ENCODE measurements at regions not wholly inside any gene's neighbourhood (a gene's known extent, or its start where the extent isn't known, plus 50 kb on each side); places are given as distances from the start of the nearest gene placed in this dataset.

GRCh38 chr7:32428546-32428945 lies 61.6 kb downstream of the LSM5 start:
- TF ChIP-seq CTCF (IDR thresholded peaks at IDR 0.05; ENCODE audit: low read depth, low read length, missing control alignments): no peak
- no peak overlapping the region for H3K4me3 ChIP-seq (ENCODE audit: low read depth, low read length)
- no peak for DNase-seq (ENCODE audit: low read depth)

GRCh38 chr7:32427769-32428291 lies 62.4 kb downstream of the LSM5 start:
- DNase-seq (ENCODE audit: low read depth): no peak
- no peak overlapping the region for H3K4me3 ChIP-seq (ENCODE audit: low read depth, low read length)

GRCh38 chr7:32416846-32417245 lies 73.3 kb downstream of the LSM5 start:
- no peak overlapping the region for H3K4me3 ChIP-seq (ENCODE audit: low read depth, low read length)
- DNase-seq (ENCODE audit: low read depth): no peak
- no peak for TF ChIP-seq CTCF (IDR thresholded peaks at IDR 0.05; ENCODE audit: low read depth, low read length, missing control alignments)

More at GRCh38 chr7:32427769-32428291, 62.4 kb downstream of the LSM5 start:
- no peak for TF ChIP-seq CTCF (IDR thresholded peaks at IDR 0.05; ENCODE audit: low read depth, low read length, missing control alignments)

- DNase-seq (ENCODE audit: low read depth): no peak
- H3K4me3 ChIP-seq (ENCODE audit: low read depth, low read length): no peak overlapping the region
- TF ChIP-seq CTCF (IDR thresholded peaks at IDR 0.05; ENCODE audit: low read depth, low read length, missing control alignments): no peak
Measured at GRCh38 chr7:32415936-32416335, 74.2 kb downstream of the LSM5 start.

GRCh38 chr7:32415519-32415918 lies 74.7 kb downstream of the LSM5 start:
- TF ChIP-seq CTCF (IDR thresholded peaks at IDR 0.05; ENCODE audit: low read depth, low read length, missing control alignments): no peak
- DNase-seq (ENCODE audit: low read depth): no peak
- no peak overlapping the region for H3K4me3 ChIP-seq (ENCODE audit: low read depth, low read length)

- TF ChIP-seq CTCF (IDR thresholded peaks at IDR 0.05; ENCODE audit: low read depth, low read length, missing control alignments): no peak
- no peak for DNase-seq (ENCODE audit: low read depth)
- no peak overlapping the region for H3K4me3 ChIP-seq (ENCODE audit: low read depth, low read length)
Measured at GRCh38 chr7:32412471-32412870, 77.7 kb downstream of the LSM5 start.

- TF ChIP-seq CTCF (IDR thresholded peaks at IDR 0.05; ENCODE audit: low read depth, low read length, missing control alignments): no peak
- no peak for DNase-seq (ENCODE audit: low read depth)
Measured at GRCh38 chr7:32410545-32410944, 79.6 kb downstream of the LSM5 start.

More at GRCh38 chr7:32410545-32410944, 79.6 kb downstream of the LSM5 start:
- no peak overlapping the region for H3K4me3 ChIP-seq (ENCODE audit: low read depth, low read length)

Measured in GM12864 (cell line).